Endodermal cell (in vitro differentiated cells): ENCODE measurements at regions not wholly inside any gene's neighbourhood (a gene's known extent, or its start where the extent isn't known, plus 50 kb on each side); places are given as distances from the start of the nearest gene placed in this dataset.

Source experiments
- DNase-seq: peaks from one replicate; pipeline ENCODE4 v3.0.0-alpha.2; 2017
- H3K27ac ChIP-seq: 2 replicates; pipeline ENCODE4 v1.5.1; 2013; ENCODE audit warnings: mild to moderate bottlenecking, low read depth, low read length, moderate library complexity
- H3K27me3 ChIP-seq: 2 replicates; pipeline ENCODE4 v1.6.1; 2013; ENCODE audit warnings: mild to moderate bottlenecking, low read length, moderate library complexity; ENCODE audit not compliant: insufficient read depth, control insufficient read depth, poor library complexity, severe bottlenecking
- H3K36me3 ChIP-seq: 2 replicates; pipeline ENCODE4 v1.7.0; 2013; ENCODE audit warnings: mild to moderate bottlenecking, low read length, moderate library complexity; ENCODE audit not compliant: control insufficient read depth, insufficient read depth
- H3K4me1 ChIP-seq: one replicate; pipeline ENCODE4 v1.7.0; 2013; ENCODE audit warnings: low read length; ENCODE audit not compliant: control insufficient read depth, insufficient read depth
- H3K4me3 ChIP-seq: 2 replicates; pipeline ENCODE4 v1.5.1; 2013; ENCODE audit warnings: mild to moderate bottlenecking, low read length, moderate library complexity
- H3K9ac ChIP-seq: 2 replicates; pipeline ENCODE4 v1.6.1; 2013; ENCODE audit warnings: mild to moderate bottlenecking, low read length, moderate library complexity; ENCODE audit not compliant: poor library complexity, severe bottlenecking; ENCODE audit errors: extremely low read depth
- H3K9me3 ChIP-seq: 2 replicates; pipeline ENCODE4 v1.6.1; 2013; ENCODE audit warnings: mild to moderate bottlenecking, low read length, moderate library complexity; ENCODE audit not compliant: control insufficient read depth
- H3K27ac Mint-ChIP-seq: 2 replicates; pipeline ENCODE4 v1.8.0; 2020; ENCODE audit warnings: mixed read lengths
- H3K27me3 Mint-ChIP-seq: 2 replicates; pipeline ENCODE4 v1.8.0; 2021; ENCODE audit warnings: mild to moderate bottlenecking, mixed read lengths; ENCODE audit not compliant: insufficient read depth
- H3K36me3 Mint-ChIP-seq: 2 replicates; pipeline ENCODE4 v1.8.0; 2020; ENCODE audit warnings: low read depth, mixed read lengths
- H3K4me1 Mint-ChIP-seq: 2 replicates; pipeline ENCODE4 v1.8.0; 2020; ENCODE audit warnings: mixed read lengths
- H3K4me3 Mint-ChIP-seq: 2 replicates; pipeline ENCODE4 v1.8.0; 2020; ENCODE audit warnings: mild to moderate bottlenecking, moderate library complexity, mixed read lengths
- H3K9me3 Mint-ChIP-seq: 2 replicates; pipeline ENCODE4 v1.8.0; 2020; ENCODE audit warnings: mild to moderate bottlenecking, mixed read lengths
- CTCF ChIP-seq: fragments of 200-600 bp; sonication (generic); conservative IDR thresholded peaks from 2 replicates; pipeline ENCODE4 v1.5.0; 2021; ENCODE audit warnings: antibody characterized with exemption, mild to moderate bottlenecking
- WGBS, 2 experiments: methylation state at CpG; one replicate each; pipeline versions ENCODE4 v1.1.5 to v1.1.7; 2013; ENCODE audit warnings: missing lambda C conversion rate in 2 of 2, mixed read lengths in 1 of 2; ENCODE audit not compliant: insufficient coverage in 1 of 2, insufficient read length in 1 of 2; 5-methylcytosine and 5-hydroxymethylcytosine counted together

DNA sequence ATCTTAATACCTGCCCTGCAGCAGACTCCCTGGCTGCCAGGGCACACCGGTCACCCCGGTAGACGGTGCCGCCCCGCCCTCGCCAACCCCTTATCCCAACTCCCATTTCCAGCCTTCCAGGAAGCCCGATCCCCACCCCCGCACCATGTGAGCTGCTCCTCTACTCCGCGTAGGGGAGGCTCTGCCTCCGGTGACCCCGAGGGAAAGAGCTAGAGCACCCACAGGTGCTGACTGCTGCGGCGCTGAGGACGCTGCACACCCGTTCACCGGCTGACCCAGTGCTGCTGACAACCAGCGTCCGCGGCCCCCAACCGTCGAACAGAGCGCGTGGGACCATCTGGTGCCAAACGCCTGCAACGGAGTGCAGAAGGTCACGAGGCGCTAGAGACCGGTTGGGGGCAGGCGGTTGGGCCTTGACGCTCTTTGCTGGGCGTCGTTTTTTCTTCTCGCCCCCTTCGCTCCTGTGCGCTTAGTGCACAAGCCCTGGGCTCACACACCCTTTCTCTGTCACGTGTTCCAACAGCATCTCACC is 59.6 kb upstream of the ZNF599 start:
- no peaks in the 10 kb centered on the region for H3K36me3 ChIP-seq
- no peak for TF ChIP-seq CTCF
- H3K27me3 ChIP-seq: no peaks in the 10 kb centered on the region
- no peak overlapping the region for H3K27ac ChIP-seq
- 94 to 97% methylated on average over 32 to 37 of the region's 37 CpGs for WGBS, 2 experiments
- no peak overlapping the region for H3K27ac Mint-ChIP-seq
- H3K4me1 Mint-ChIP-seq: no peaks in the 10 kb centered on the region
- H3K4me3 Mint-ChIP-seq: no peak overlapping the region
- no peaks in the 10 kb centered on the region for H3K9me3 Mint-ChIP-seq
- H3K36me3 Mint-ChIP-seq: peaks cover 2% of the 10 kb centered on the region
- peaks cover 33% of the 10 kb centered on the region for H3K27me3 Mint-ChIP-seq
- H3K9ac ChIP-seq: no peak overlapping the region
- no peak overlapping the region for H3K4me3 ChIP-seq
- no peaks in the 10 kb centered on the region for H3K9me3 ChIP-seq
- H3K4me1 ChIP-seq: no peaks in the 10 kb centered on the region
- no peak for DNase-seq

- H3K36me3 Mint-ChIP-seq: peaks cover 2% of the 10 kb centered on the region
- H3K27me3 Mint-ChIP-seq: peaks cover 30% of the 10 kb centered on the region
- 76 to 94% methylated on average over 4 to 5 of the region's 5 CpGs for WGBS, 2 experiments
- DNase-seq: no peak
- H3K27ac ChIP-seq: no peak overlapping the region
- no peak overlapping the region for H3K9ac ChIP-seq
- H3K36me3 ChIP-seq: no peaks in the 10 kb centered on the region
- no peaks in the 10 kb centered on the region for H3K4me1 Mint-ChIP-seq
- no peaks in the 10 kb centered on the region for H3K27me3 ChIP-seq
- no peaks in the 10 kb centered on the region for H3K9me3 ChIP-seq
- H3K27ac Mint-ChIP-seq: no peak overlapping the region
- H3K4me3 ChIP-seq: no peak overlapping the region
- no peaks in the 10 kb centered on the region for H3K4me1 ChIP-seq
- no peak overlapping the region for H3K4me3 Mint-ChIP-seq
- H3K9me3 Mint-ChIP-seq: no peaks in the 10 kb centered on the region
- no peak for TF ChIP-seq CTCF
Observed at GRCh38 chr19:34831714-34832113, 58.7 kb upstream of the ZNF599 start.

- no peaks in the 10 kb centered on the region for H3K27me3 ChIP-seq
- H3K27me3 Mint-ChIP-seq: peaks cover 12% of the 10 kb centered on the region
- no peaks in the 10 kb centered on the region for H3K4me1 ChIP-seq
- no peaks in the 10 kb centered on the region for H3K36me3 ChIP-seq
- H3K36me3 Mint-ChIP-seq: peaks cover 2% of the 10 kb centered on the region
- H3K4me1 Mint-ChIP-seq: no peaks in the 10 kb centered on the region
- no peak overlapping the region for H3K27ac Mint-ChIP-seq
- no peak overlapping the region for H3K4me3 ChIP-seq
- H3K27ac ChIP-seq: no peak overlapping the region
- H3K9ac ChIP-seq: no peak overlapping the region
- no CpG with 5 or more reads among the region's 3 CpGs for WGBS, 2 experiments
- H3K9me3 Mint-ChIP-seq: no peaks in the 10 kb centered on the region
- no peak for TF ChIP-seq CTCF
- DNase-seq: no peak
- no peak overlapping the region for H3K4me3 Mint-ChIP-seq
- H3K9me3 ChIP-seq: no peaks in the 10 kb centered on the region
Observed at GRCh38 chr19:34828156-34828555, 55.1 kb upstream of the ZNF599 start.
